SK-N-SH (cell line): ENCODE measurements at regions not wholly inside any gene's neighbourhood (a gene's known extent, or its start where the extent isn't known, plus 50 kb on each side); places are given as distances from the start of the nearest gene placed in this dataset.

Source experiments
- CTCF ChIA-PET: fragments of 300-600, 350-600 bp; formaldehyde crosslinking; extraction: SDS; loops from one replicate; lab custom pipeline; 2021; lab: Yijun Ruan, JAX
- POLR2A ChIA-PET: fragments of 350-600 bp; sonication (Branson Sonifier 250); formaldehyde crosslinking; extraction: SDS; loops from one replicate; lab custom pipeline; 2020; ENCODE audit warnings: antibody characterized with exemption, inconsistent platforms; lab: Yijun Ruan, JAX
- DNase-seq: peaks from one replicate; pipeline ENCODE4 v3.0.0; 2012
- H2AFZ ChIP-seq: fragments of 200-600 bp; sonication (generic); 2 replicates; pipeline ENCODE4 v1.8.1; 2016; ENCODE audit warnings: antibody characterized with exemption, mild to moderate bottlenecking, low read depth
- H3F3A ChIP-seq: fragments of 200-600 bp; sonication (generic); replicated peaks from 2 replicates; pipeline ENCODE3; 2016; ENCODE audit warnings: antibody characterized with exemption, mild to moderate bottlenecking; ENCODE audit not compliant: insufficient read depth
- H3K27ac ChIP-seq, 2 experiments: fragments of 200-500 bp in 1 of 2; fragments of 200-600 bp in 1 of 2; sonication (Bioruptor generic) in 1 of 2; sonication (generic), shearing (Covaris generic) in 1 of 2; 2 replicates each; pipeline versions ENCODE4 v1.5.1 to v1.6.1; 2014 to 2016; ENCODE audit warnings: low read depth in 2 of 2, inconsistent platforms in 1 of 2, low read length in 1 of 2, mild to moderate bottlenecking in 1 of 2, mixed read lengths in 1 of 2
- H3K27me3 ChIP-seq: fragments of 200-600 bp; sonication (generic), shearing (Covaris generic); 2 replicates; pipeline ENCODE4 v1.6.1; 2016; ENCODE audit warnings: mixed run types; ENCODE audit not compliant: insufficient read depth
- H3K36me3 ChIP-seq, 2 experiments: fragments of 200-500 bp in 1 of 2; fragments of 200-600 bp in 1 of 2; sonication (Bioruptor generic) in 1 of 2; sonication (generic) in 1 of 2; replicated peaks in 1 of 2; 2 replicates each; pipeline versions ENCODE3 to v1.5.1; 2014 to 2016; ENCODE audit warnings: low read length in 1 of 2, mild to moderate bottlenecking in 1 of 2; ENCODE audit not compliant: insufficient read depth in 2 of 2, control insufficient read depth in 1 of 2
- H3K4me1 ChIP-seq, 2 experiments: fragments of 200-500 bp in 1 of 2; fragments of 200-600 bp in 1 of 2; sonication (Bioruptor generic) in 1 of 2; sonication (generic), shearing (Covaris generic) in 1 of 2; 2 replicates each; pipeline versions ENCODE4 v1.5.1 to v1.6.1; 2014 to 2016; ENCODE audit warnings: low read depth in 1 of 2, low read length in 1 of 2, mixed run types in 1 of 2; ENCODE audit not compliant: insufficient read depth in 2 of 2, control insufficient read depth in 1 of 2
- H3K4me2 ChIP-seq: fragments of 200-600 bp; sonication (generic), shearing (Covaris generic); 2 replicates; pipeline ENCODE4 v1.6.1; 2017; ENCODE audit warnings: mixed run types
- H3K4me3 ChIP-seq, 2 experiments: fragments of 200-500 bp in 1 of 2; fragments of 200-600 bp in 1 of 2; sonication (Bioruptor generic) in 1 of 2; sonication (generic), shearing (Covaris generic) in 1 of 2; 2 replicates each; pipeline versions ENCODE4 v1.5.1 to v1.8.1; 2014 to 2016; ENCODE audit warnings: low read depth in 2 of 2, inconsistent platforms in 1 of 2, low read length in 1 of 2, mild to moderate bottlenecking in 1 of 2, mixed read lengths in 1 of 2, moderate library complexity in 1 of 2
- H3K79me2 ChIP-seq: fragments of 200-600 bp; sonication (generic); 2 replicates; pipeline ENCODE4 v1.8.1; 2017; ENCODE audit warnings: mild to moderate bottlenecking; ENCODE audit not compliant: insufficient read depth
- H3K9ac ChIP-seq: fragments of 200-600 bp; sonication (generic); 2 replicates; pipeline ENCODE4 v1.6.1; 2017; ENCODE audit warnings: mixed run types
- H3K9me2 ChIP-seq: fragments of 200-600 bp; sonication (generic); 2 replicates; pipeline ENCODE4 v1.6.1; 2017; ENCODE audit warnings: mixed run types
- H3K9me3 ChIP-seq: fragments of 200-600 bp; sonication (generic); 2 replicates; pipeline ENCODE4 v1.6.1; 2017; ENCODE audit warnings: mixed run types, mild to moderate bottlenecking, moderate library complexity
- H4K20me1 ChIP-seq: fragments of 200-600 bp; sonication (generic); 2 replicates; pipeline ENCODE4 v1.6.1; 2017; ENCODE audit warnings: mild to moderate bottlenecking, mixed run types; ENCODE audit not compliant: insufficient read depth
- CHD2 ChIP-seq: fragments of 150-350 bp; IDR thresholded peaks from 2 replicates; pipeline ENCODE4 v1.6.1; 2018; ENCODE audit warnings: low read length; ENCODE audit not compliant: partially characterized antibody
- FOSL2 ChIP-seq: IDR thresholded peaks from 2 replicates; pipeline ENCODE4 v1.4.0; 2012; ENCODE audit warnings: low read depth, mild to moderate bottlenecking, moderate library complexity, borderline replicate concordance
- FOXJ3 ChIP-seq: sonication (generic); formaldehyde crosslinking; IDR thresholded peaks from 2 replicates; pipeline ENCODE4 v1.5.1; 2020; ENCODE audit warnings: mild to moderate bottlenecking, missing genetic modification reagents
- FOXM1 ChIP-seq: IDR thresholded peaks from 2 replicates; pipeline ENCODE4 v1.4.0; 2012; ENCODE audit warnings: low read depth, mild to moderate bottlenecking
- GATA2 ChIP-seq: sonication (generic); formaldehyde crosslinking; IDR thresholded peaks from 2 replicates; pipeline ENCODE4 v1.5.0; 2020; ENCODE audit warnings: mild to moderate bottlenecking, missing genetic modification reagents
- JUND ChIP-seq: IDR thresholded peaks from 2 replicates; pipeline ENCODE4 v1.4.0; 2012
- MEF2A ChIP-seq: IDR thresholded peaks from 2 replicates; pipeline ENCODE4 v1.4.0; 2012; ENCODE audit warnings: low read depth, borderline replicate concordance
- MXI1 ChIP-seq: IDR thresholded peaks from 2 replicates; pipeline ENCODE4 v1.6.1; 2012; ENCODE audit warnings: mild to moderate bottlenecking, low read depth, low read length, improper control_type of control experiment
- POLR2AphosphoS5 ChIP-seq: IDR thresholded peaks from 2 replicates; pipeline ENCODE4 v1.6.1; 2012; ENCODE audit warnings: low read depth, low read length
- RXRA ChIP-seq: IDR thresholded peaks from 2 replicates; pipeline ENCODE4 v1.4.0; 2012; ENCODE audit warnings: low read depth, mild to moderate bottlenecking, borderline replicate concordance
- SMC3 ChIP-seq: IDR thresholded peaks from 2 replicates; pipeline ENCODE4 v1.6.1; 2012; ENCODE audit warnings: low read depth, low read length, improper control_type of control experiment
- TAF1 ChIP-seq: IDR thresholded peaks from 2 replicates; pipeline ENCODE4 v1.6.1; 2012; ENCODE audit warnings: low read depth, mild to moderate bottlenecking, low read length, moderate library complexity, borderline replicate concordance
- ZBTB33 ChIP-seq: IDR thresholded peaks from 2 replicates; pipeline ENCODE4 v1.4.0; 2012; ENCODE audit warnings: low read depth, borderline replicate concordance
- WGBS: methylation state at CpG from one replicate; pipeline ENCODE4 v1.1.6; 2017; ENCODE audit warnings: low lambda C conversion rate; 5-methylcytosine and 5-hydroxymethylcytosine counted together
- TF ChIP-seq, protein P1 (sequence below): IDR thresholded peaks from 2 replicates; pipeline ENCODE4 v1.4.0; 2012; ENCODE audit warnings: low read depth, borderline replicate concordance
- TF ChIP-seq, protein P2 (sequence below): fragments of 200-600 bp; sonication (generic); IDR thresholded peaks from 2 replicates; pipeline ENCODE4 v1.6.1; 2017; ENCODE audit warnings: antibody characterized with exemption, mild to moderate bottlenecking, moderate library complexity
- TF ChIP-seq, protein P3 (sequence below): fragments of 150-350 bp; IDR thresholded peaks from 2 replicates; pipeline ENCODE4 v1.6.1; 2017; ENCODE audit warnings: antibody characterized with exemption, low read length, low read depth, borderline replicate concordance

DNA sequence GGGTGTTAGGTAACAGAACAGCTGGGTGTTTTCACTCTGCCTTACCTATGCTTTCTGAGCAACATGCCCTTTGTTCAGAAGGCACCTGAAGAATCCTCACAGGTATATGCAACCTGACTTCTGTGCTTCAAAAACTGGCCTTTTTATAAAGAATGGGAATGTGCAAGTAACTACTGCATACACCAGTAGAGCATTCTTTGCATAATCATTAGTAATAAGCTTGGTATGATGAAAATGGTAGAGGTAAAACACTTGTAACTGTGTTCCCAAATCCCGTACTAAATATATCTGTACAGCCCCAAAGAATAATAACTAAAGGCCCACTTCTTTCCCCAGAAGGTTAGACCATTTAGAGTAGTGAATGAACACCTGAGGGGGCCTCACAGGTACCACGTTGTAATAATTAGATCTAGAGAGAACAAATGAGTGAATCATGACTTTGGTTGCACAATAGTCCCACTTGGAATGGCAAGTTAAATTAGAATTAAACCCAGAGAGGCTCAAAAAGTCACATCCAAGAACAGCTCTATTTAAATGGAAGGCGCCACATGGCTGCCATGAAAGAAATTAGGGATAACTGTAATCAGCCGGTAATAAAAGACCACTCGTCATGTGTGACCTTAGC lies 413.9 kb downstream of the KLF12 start:
- Histone ChIP-seq H3K9me3 (no peaks in the 10 kb centered on the region), H2AFZ (no peak overlapping the region), H3K36me3 (no peaks in the 10 kb centered on the region), H4K20me1 (peaks cover 2% of the 10 kb centered on the region; the same call in 1 of the 2 replicates), H3F3A (peaks cover 11% of the 10 kb centered on the region), H3K9me2 (no peaks in the 10 kb centered on the region), H3K4me1 (peaks cover 10% of the 10 kb centered on the region in 2 experiments; a peak in 3 of 4 replicates)
- CTCF ChIA-PET, result interaction anchor here (0.6 to 2.5 kb wide), 3 partner anchors 115 to 1499 kb away, joined by 3 to 10 read pairs (median 6); no protein-coding TSS in a partner anchor
- no peak for TF ChIP-seq CHD2
- TF ChIP-seq POLR2AphosphoS5, result no peak
- TF ChIP-seq GATA2 (CRISPR knock-in tag), result no peak
- TF ChIP-seq SMC3, result no peak
- TF ChIP-seq, all 33 proteins: peak for 0
- Histone ChIP-seq H3K27me3 (no peaks in the 10 kb centered on the region), H3K4me2 (no peak overlapping the region), H3K27ac (no peak overlapping the region), H3K4me3 (no peak overlapping the region), H3K9ac (no peak overlapping the region), H3K79me2 (no peaks in the 10 kb centered on the region)
- WGBS, result 93% methylated on average over 5 of the region's 5 CpGs
- POLR2A ChIA-PET, result no interaction called here
- DNase-seq, result no peak

DNA sequence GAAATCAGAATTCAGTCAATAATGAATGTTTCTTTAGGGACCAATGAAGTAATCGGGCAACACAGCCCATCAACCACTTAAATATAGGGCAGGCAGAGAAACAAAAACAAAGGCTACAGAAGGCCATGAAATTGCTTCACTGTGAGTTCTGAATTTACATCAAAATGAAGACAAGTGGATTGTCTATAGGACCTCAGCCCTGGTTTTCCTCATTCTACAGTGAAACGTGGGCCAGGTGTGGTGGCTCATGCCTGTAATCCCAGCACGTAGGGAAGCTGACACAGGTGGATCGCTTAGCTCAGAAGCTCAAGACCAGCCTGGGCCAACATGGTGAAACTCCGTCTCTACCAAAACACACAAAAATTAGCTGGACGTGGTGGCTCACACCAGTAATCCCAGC lies 416.0 kb downstream of the KLF12 start:
- H4K20me1 ChIP-seq, result peaks cover 2% of the 10 kb centered on the region; the same call in 1 of the 2 replicates
- no peak for TF ChIP-seq TAF1
- TF ChIP-seq FOSL2, result no peak
- TF ChIP-seq, protein P1, sequence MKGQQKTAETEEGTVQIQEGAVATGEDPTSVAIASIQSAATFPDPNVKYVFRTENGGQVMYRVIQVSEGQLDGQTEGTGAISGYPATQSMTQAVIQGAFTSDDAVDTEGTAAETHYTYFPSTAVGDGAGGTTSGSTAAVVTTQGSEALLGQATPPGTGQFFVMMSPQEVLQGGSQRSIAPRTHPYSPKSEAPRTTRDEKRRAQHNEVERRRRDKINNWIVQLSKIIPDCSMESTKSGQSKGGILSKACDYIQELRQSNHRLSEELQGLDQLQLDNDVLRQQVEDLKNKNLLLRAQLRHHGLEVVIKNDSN, result no peak
- TF ChIP-seq MXI1, result no peak
- TF ChIP-seq FOXJ3 (CRISPR knock-in tag), result no peak
- TF ChIP-seq CHD2, result no peak
- no peak for TF ChIP-seq RXRA
- TF ChIP-seq ZBTB33, result no peak
- no peak for TF ChIP-seq MEF2A
- TF ChIP-seq, protein P2, sequence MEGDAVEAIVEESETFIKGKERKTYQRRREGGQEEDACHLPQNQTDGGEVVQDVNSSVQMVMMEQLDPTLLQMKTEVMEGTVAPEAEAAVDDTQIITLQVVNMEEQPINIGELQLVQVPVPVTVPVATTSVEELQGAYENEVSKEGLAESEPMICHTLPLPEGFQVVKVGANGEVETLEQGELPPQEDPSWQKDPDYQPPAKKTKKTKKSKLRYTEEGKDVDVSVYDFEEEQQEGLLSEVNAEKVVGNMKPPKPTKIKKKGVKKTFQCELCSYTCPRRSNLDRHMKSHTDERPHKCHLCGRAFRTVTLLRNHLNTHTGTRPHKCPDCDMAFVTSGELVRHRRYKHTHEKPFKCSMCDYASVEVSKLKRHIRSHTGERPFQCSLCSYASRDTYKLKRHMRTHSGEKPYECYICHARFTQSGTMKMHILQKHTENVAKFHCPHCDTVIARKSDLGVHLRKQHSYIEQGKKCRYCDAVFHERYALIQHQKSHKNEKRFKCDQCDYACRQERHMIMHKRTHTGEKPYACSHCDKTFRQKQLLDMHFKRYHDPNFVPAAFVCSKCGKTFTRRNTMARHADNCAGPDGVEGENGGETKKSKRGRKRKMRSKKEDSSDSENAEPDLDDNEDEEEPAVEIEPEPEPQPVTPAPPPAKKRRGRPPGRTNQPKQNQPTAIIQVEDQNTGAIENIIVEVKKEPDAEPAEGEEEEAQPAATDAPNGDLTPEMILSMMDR, result no peak
- no peak for TF ChIP-seq JUND
- no peak for TF ChIP-seq FOXM1
- TF ChIP-seq, protein P3, sequence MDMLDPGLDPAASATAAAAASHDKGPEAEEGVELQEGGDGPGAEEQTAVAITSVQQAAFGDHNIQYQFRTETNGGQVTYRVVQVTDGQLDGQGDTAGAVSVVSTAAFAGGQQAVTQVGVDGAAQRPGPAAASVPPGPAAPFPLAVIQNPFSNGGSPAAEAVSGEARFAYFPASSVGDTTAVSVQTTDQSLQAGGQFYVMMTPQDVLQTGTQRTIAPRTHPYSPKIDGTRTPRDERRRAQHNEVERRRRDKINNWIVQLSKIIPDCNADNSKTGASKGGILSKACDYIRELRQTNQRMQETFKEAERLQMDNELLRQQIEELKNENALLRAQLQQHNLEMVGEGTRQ, result no peak
- peak overlapping the region in 1 of 2 experiments; percentile 58; a peak in 1 of 4 replicates for H3K27ac ChIP-seq
- H3K9me2 ChIP-seq, result no peaks in the 10 kb centered on the region
- H2AFZ ChIP-seq, result no peak overlapping the region
- H3K36me3 ChIP-seq, result peaks cover 10 to 12% of the 10 kb centered on the region in 2 experiments
- H3K4me3 ChIP-seq, result no peak overlapping the region
- no peak overlapping the region for H3K9ac ChIP-seq
- no peaks in the 10 kb centered on the region for H3K79me2 ChIP-seq
- no peak overlapping the region for H3K4me2 ChIP-seq
- DNase-seq, result no peak
- ChIA-PET CTCF (interaction anchor here (0.6 to 1.6 kb wide), 3 partner anchors 1501 to 1819 kb away, joined by 3 to 5 read pairs (median 3); no protein-coding TSS in a partner anchor), POLR2A (no interaction called here)
- H3F3A ChIP-seq, result peaks cover 11% of the 10 kb centered on the region
- H3K4me1 ChIP-seq, result peaks cover 10% of the 10 kb centered on the region in 2 experiments; a peak in 3 of 4 replicates
- H3K9me3 ChIP-seq, result no peaks in the 10 kb centered on the region
- H3K27me3 ChIP-seq, result no peaks in the 10 kb centered on the region
- WGBS, result 98% methylated on average over 6 of the region's 6 CpGs
